ENCODE measurements at regions not wholly inside any gene's neighbourhood (a gene's known extent, or its start where the extent isn't known, plus 50 kb on each side); places are given as distances from the start of the nearest gene placed in this dataset.

GRCh38 chr2:82636402-82637020 is 1822.6 kb downstream of the SUCLG1 start:
- TF ChIP-seq MAX (IDR thresholded peaks at IDR 0.05) (no peak), HEYL (CRISPR knock-in tag; IDR thresholded peaks at IDR 0.05) (no peak), CTCF (IDR thresholded peaks at IDR 0.05) (no peak)
